Stimulated activated naive CD8-positive, alpha-beta T cell treated with anti-CD3 and anti-CD28 coated beads, Interleukin-15, Interleukin-2, amounts not matched to agents 100 U/mL and 50 U/mL, for 24 hours (primary cell): ENCODE measurements at regions not wholly inside any gene's neighbourhood (a gene's known extent, or its start where the extent isn't known, plus 50 kb on each side); places are given as distances from the start of the nearest gene placed in this dataset.
"Not testable (repeated sequence)": the region's sequence is repeated elsewhere in the genome, so short reads cannot be mapped to it uniquely, and the experiment has no call there.

Experiments used
- ATAC-seq: fragments of 150-1000 bp; cut with Tn5 transposase; one replicate; pipeline ENCODE4 v1.10.0; 2021
- DNase-seq: peaks from one replicate; pipeline ENCODE4 v3.0.0; 2021

- ATAC-seq (no peak), DNase-seq (no peak)
Measured at GRCh38 chr5:15334551-15335266, 165.3 kb upstream of the FBXL7 start.

- no peak for ATAC-seq
Measured at GRCh38 chr5:15333091-15333490, 166.9 kb upstream of the FBXL7 start.

GRCh38 chr5:15326932-15327331 is 173.0 kb upstream of the FBXL7 start:
- DNase-seq (no peak), ATAC-seq (no peak)

More at GRCh38 chr5:15333091-15333490, 166.9 kb upstream of the FBXL7 start:
- no peak for DNase-seq

GRCh38 chr5:15326471-15326870 is 173.5 kb upstream of the FBXL7 start:
- DNase-seq (no peak), ATAC-seq (no peak)

- no peak for DNase-seq
- ATAC-seq = no peak
Measured at GRCh38 chr5:15322421-15322820, 177.6 kb upstream of the FBXL7 start.

GRCh38 chr5:15321776-15322175 is 178.2 kb upstream of the FBXL7 start:
- no peak for DNase-seq
- no peak for ATAC-seq

GRCh38 chr5:15320871-15321270 is 179.1 kb upstream of the FBXL7 start:
- DNase-seq (no peak), ATAC-seq (no peak)

GRCh38 chr5:15304914-15305834 is 194.8 kb upstream of the FBXL7 start:
- DNase-seq = no peak
- ATAC-seq = no peak

GRCh38 chr5:15304066-15304731 is 195.8 kb upstream of the FBXL7 start:
- no peak for DNase-seq
- ATAC-seq = no peak

- DNase-seq = no peak
Measured at GRCh38 chr5:15300141-15300540, 199.8 kb upstream of the FBXL7 start.

GRCh38 chr5:15290953-15291352 is 209.0 kb upstream of the FBXL7 start:
- ATAC-seq = no peak
- no peak for DNase-seq

More at GRCh38 chr5:15300141-15300540, 199.8 kb upstream of the FBXL7 start:
- no peak for ATAC-seq

GRCh38 chr5:15286650-15287049 is 213.3 kb upstream of the FBXL7 start:
- DNase-seq (no peak), ATAC-seq (no peak)

GRCh38 chr5:15285901-15286583 is 213.9 kb upstream of the FBXL7 start:
- no peak for DNase-seq

GRCh38 chr5:15284706-15285105 is 215.3 kb upstream of the FBXL7 start:
- ATAC-seq = no peak

More at GRCh38 chr5:15285901-15286583, 213.9 kb upstream of the FBXL7 start:
- ATAC-seq = no peak

GRCh38 chr5:15283076-15283475 is 216.9 kb upstream of the FBXL7 start:
- no peak for DNase-seq
- no peak for ATAC-seq

More at GRCh38 chr5:15284706-15285105, 215.3 kb upstream of the FBXL7 start:
- no peak for DNase-seq

GRCh38 chr5:15282611-15283010 is 217.4 kb upstream of the FBXL7 start:
- no peak for ATAC-seq

GRCh38 chr5:15271596-15271995 is 228.4 kb upstream of the FBXL7 start:
- not testable (repeated sequence) for DNase-seq, ATAC-seq

More at GRCh38 chr5:15282611-15283010, 217.4 kb upstream of the FBXL7 start:
- DNase-seq = no peak

- ATAC-seq = no peak
Measured at GRCh38 chr5:15267966-15268365, 232.0 kb upstream of the FBXL7 start.

GRCh38 chr5:15266841-15267240 is 233.1 kb upstream of the FBXL7 start:
- DNase-seq (no peak), ATAC-seq (no peak)

More at GRCh38 chr5:15267966-15268365, 232.0 kb upstream of the FBXL7 start:
- no peak for DNase-seq

GRCh38 chr5:15266229-15266628 is 233.8 kb upstream of the FBXL7 start:
- DNase-seq (no peak), ATAC-seq (no peak)

GRCh38 chr5:15263942-15264341 is 236.0 kb upstream of the FBXL7 start:
- ATAC-seq (no peak), DNase-seq (no peak)

GRCh38 chr5:15263406-15263805 is 236.6 kb upstream of the FBXL7 start:
- ATAC-seq = no peak
- no peak for DNase-seq
